SU-DHL-6 (cell line): ENCODE measurements at regions not wholly inside any gene's neighbourhood (a gene's known extent, or its start where the extent isn't known, plus 50 kb on each side); places are given as distances from the start of the nearest gene placed in this dataset.

Experiments
- H2AFZ ChIP-seq: fragments of 200-600 bp; sonication (generic); 2 replicates; pipeline ENCODE4 v1.6.1; 2014; ENCODE audit warnings: low read depth, mild to moderate bottlenecking, moderate library complexity, mixed read lengths, antibody characterized with exemption, low read length; ENCODE audit not compliant: severe bottlenecking
- H3F3A ChIP-seq: fragments of 200-600 bp; shearing (Covaris generic); 2 replicates; pipeline ENCODE4 v1.6.0; 2016; ENCODE audit warnings: antibody characterized with exemption, mild to moderate bottlenecking; ENCODE audit not compliant: insufficient read depth
- H3K27ac ChIP-seq: fragments of 200-600 bp; sonication (generic); 2 replicates; pipeline ENCODE4 v1.5.1; 2016; ENCODE audit warnings: low read depth, mild to moderate bottlenecking, low read length, moderate library complexity, mixed read lengths
- H3K27me3 ChIP-seq: fragments of 200-600 bp; sonication (generic), shearing (Covaris generic); 2 replicates; pipeline ENCODE4 v1.6.0; 2014; ENCODE audit warnings: mild to moderate bottlenecking, low read length
- H3K36me3 ChIP-seq: fragments of 200-600 bp; sonication (generic); 2 replicates; pipeline ENCODE4 v1.6.1; 2014; ENCODE audit warnings: mild to moderate bottlenecking, low read length, mixed read lengths
- H3K4me2 ChIP-seq: fragments of 300-600, 200-600 bp; shearing (Covaris generic), sonication (generic); 2 replicates; pipeline ENCODE4 v1.6.0; 2014; ENCODE audit warnings: low read length, low read depth, mild to moderate bottlenecking; ENCODE audit not compliant: poor library complexity, severe bottlenecking
- H3K4me3 ChIP-seq: fragments of 200-600 bp; sonication (generic); 2 replicates; pipeline ENCODE4 v1.5.1; 2014; ENCODE audit warnings: antibody characterized with exemption, low read length, mild to moderate bottlenecking, mixed read lengths; ENCODE audit not compliant: insufficient read depth, poor library complexity, severe bottlenecking
- H3K79me2 ChIP-seq: fragments of 200-600 bp; sonication (generic); 2 replicates; pipeline ENCODE4 v1.6.1; 2014; ENCODE audit warnings: mild to moderate bottlenecking, low read length, moderate library complexity; ENCODE audit not compliant: insufficient read depth
- H3K9ac ChIP-seq: fragments of 200-600 bp; sonication (generic); 2 replicates; pipeline ENCODE4 v1.7.0; 2014; ENCODE audit warnings: mild to moderate bottlenecking, low read length
- H3K9me2 ChIP-seq: fragments of 200-600 bp; sonication (generic); replicated peaks from 2 replicates; pipeline ENCODE4 v1.6.1; 2014; ENCODE audit warnings: low read length; ENCODE audit not compliant: insufficient read depth
- H3K9me3 ChIP-seq: fragments of 200-600 bp; sonication (generic); 2 replicates; pipeline ENCODE4 v1.6.1; 2014; ENCODE audit warnings: low read length, mixed read lengths; ENCODE audit not compliant: insufficient read depth
- H4K20me1 ChIP-seq: fragments of 200-600 bp; sonication (generic); 2 replicates; pipeline ENCODE4 v1.6.1; 2014; ENCODE audit warnings: low read depth, mild to moderate bottlenecking, antibody characterized with exemption, low read length, moderate library complexity, mixed read lengths
- CTCF ChIP-seq: fragments of 200-600 bp; sonication (generic); IDR thresholded peaks from one replicate; pipeline ENCODE4 v1.5.1; 2017; ENCODE audit warnings: antibody characterized with exemption, mild to moderate bottlenecking, low read length, moderate library complexity; ENCODE audit not compliant: insufficient read depth, poor library complexity, severe bottlenecking
- EZH2phosphoT487 ChIP-seq: fragments of 200-600 bp; sonication (generic), shearing (Covaris generic); conservative IDR thresholded peaks from 2 replicates; pipeline ENCODE4 v1.6.1; 2018; ENCODE audit warnings: mild to moderate bottlenecking, antibody characterized with exemption, low read length, moderate library complexity, mixed read lengths

- no peak overlapping the region for H3K4me3 ChIP-seq
- H3K9ac ChIP-seq = no peak overlapping the region
- H2AFZ ChIP-seq = no peak overlapping the region
- TF ChIP-seq EZH2phosphoT487 = no peak
- H3K4me2 ChIP-seq = no peak overlapping the region
- no peaks in the 10 kb centered on the region for H3K27me3 ChIP-seq
- H3K27ac ChIP-seq = no peak overlapping the region
- no peaks in the 10 kb centered on the region for H3K9me3 ChIP-seq
- H3K9me2 ChIP-seq = no peaks in the 10 kb centered on the region
- H3K36me3 ChIP-seq = no peaks in the 10 kb centered on the region
- H3F3A ChIP-seq = no peaks in the 10 kb centered on the region
- H3K79me2 ChIP-seq = no peaks in the 10 kb centered on the region
- H4K20me1 ChIP-seq = no peaks in the 10 kb centered on the region
Observed at GRCh38 chr1:103854279-103854678, 104.6 kb downstream of the AMY1C start.

GRCh38 chr1:103859721-103860120 is 110.0 kb downstream of the AMY1C start:
- Histone ChIP-seq H4K20me1 (no peaks in the 10 kb centered on the region), H3K27me3 (no peaks in the 10 kb centered on the region), H3K9me2 (no peaks in the 10 kb centered on the region), H2AFZ (no peak overlapping the region), H3K36me3 (no peaks in the 10 kb centered on the region), H3K79me2 (no peaks in the 10 kb centered on the region), H3K27ac (no peak overlapping the region), H3K9ac (no peak overlapping the region), H3F3A (no peaks in the 10 kb centered on the region), H3K9me3 (no peaks in the 10 kb centered on the region), H3K4me3 (no peak overlapping the region), H3K4me2 (no peak overlapping the region)
- TF ChIP-seq EZH2phosphoT487 (no peak), CTCF (no peak)

- no peak overlapping the region for H3K9ac ChIP-seq
- H3K4me2 ChIP-seq = peak overlapping the region; percentile 12
- no peaks in the 10 kb centered on the region for H3K9me3 ChIP-seq
- H3K27ac ChIP-seq = no peak overlapping the region
- H3K79me2 ChIP-seq = no peaks in the 10 kb centered on the region
- no peaks in the 10 kb centered on the region for H4K20me1 ChIP-seq
- H3F3A ChIP-seq = no peaks in the 10 kb centered on the region
- H3K36me3 ChIP-seq = no peaks in the 10 kb centered on the region
- H2AFZ ChIP-seq = no peak overlapping the region
- H3K4me3 ChIP-seq = no peak overlapping the region
- no peaks in the 10 kb centered on the region for H3K27me3 ChIP-seq
- no peak for TF ChIP-seq EZH2phosphoT487
- no peak for TF ChIP-seq CTCF
- H3K9me2 ChIP-seq = no peaks in the 10 kb centered on the region
Observed at GRCh38 chr1:103898576-103899345, 149.1 kb downstream of the AMY1C start.

- no peak overlapping the region for H3K4me2 ChIP-seq
- no peaks in the 10 kb centered on the region for H3K9me3 ChIP-seq
- H3K27ac ChIP-seq = no peak overlapping the region
- TF ChIP-seq EZH2phosphoT487 = no peak
- no peak for TF ChIP-seq CTCF
- no peak overlapping the region for H2AFZ ChIP-seq
- H4K20me1 ChIP-seq = no peaks in the 10 kb centered on the region
- H3K36me3 ChIP-seq = no peaks in the 10 kb centered on the region
- no peaks in the 10 kb centered on the region for H3F3A ChIP-seq
- H3K4me3 ChIP-seq = no peak overlapping the region
- no peaks in the 10 kb centered on the region for H3K79me2 ChIP-seq
- no peaks in the 10 kb centered on the region for H3K9me2 ChIP-seq
- no peaks in the 10 kb centered on the region for H3K27me3 ChIP-seq
- no peak overlapping the region for H3K9ac ChIP-seq
Observed at GRCh38 chr1:103900005-103900404, 150.3 kb downstream of the AMY1C start.
